IMR-90 (cell line): ENCODE measurements at regions not wholly inside any gene's neighbourhood (a gene's known extent, or its start where the extent isn't known, plus 50 kb on each side); places are given as distances from the start of the nearest gene placed in this dataset.
A peak's percentile ranks its signal among the peaks of the same experiment; 100 is the strongest.

ENCODE experiments used
- ATAC-seq: fragments of 200-7000 bp; cut with Tn5 transposase; 2 replicates; pipeline ENCODE4 v1.9.1; 2020; ENCODE audit warnings: low read depth, mild to moderate bottlenecking, moderate library complexity
- BruUV-seq: library from RNA; stranded (reverse); fragments of 400-500 nt; replicated peaks from 2 replicates; lab custom pipeline; 2021; lab: Mats Ljungman, UMichigan
- CTCF ChIA-PET: fragments of 300-600 bp; formaldehyde crosslinking; extraction: SDS; loops from one replicate; lab custom pipeline; 2021; ENCODE audit warnings: antibody characterized with exemption; lab: Yijun Ruan, JAX
- POLR2A ChIA-PET: fragments of 300-600 bp; sonication (Branson Sonifier 250); formaldehyde crosslinking; loops from one replicate; lab custom pipeline; 2022; ENCODE audit warnings: antibody characterized with exemption; ENCODE audit not compliant: unreplicated experiment; lab: Charles Lee
- DNase-seq: peaks from one replicate; pipeline ENCODE4 v3.0.0; 2013
- H2AFZ ChIP-seq: replicated peaks from 2 replicates; pipeline ENCODE3; 2013; ENCODE audit warnings: low read length, mild to moderate bottlenecking; ENCODE audit not compliant: poor library complexity
- H2AK5ac ChIP-seq: 2 replicates; pipeline ENCODE4 v1.6.1; 2013; ENCODE audit warnings: low read depth, low read length, inconsistent platforms
- H2AK9ac ChIP-seq: replicated peaks from 2 replicates; pipeline ENCODE3; 2013; ENCODE audit warnings: mild to moderate bottlenecking, low read depth, low read length, moderate library complexity; ENCODE audit not compliant: poor library complexity
- H2BK120ac ChIP-seq: 2 replicates; pipeline ENCODE4 v1.6.1; 2013; ENCODE audit warnings: low read depth, low read length, inconsistent platforms
- H2BK15ac ChIP-seq: 3 replicates; pipeline ENCODE4 v1.6.1; 2013; ENCODE audit warnings: low read depth, low read length, inconsistent platforms
- H2BK20ac ChIP-seq: 2 replicates; pipeline ENCODE4 v1.6.1; 2013; ENCODE audit warnings: low read depth, mild to moderate bottlenecking, inconsistent platforms, low read length, moderate library complexity
- H2BK5ac ChIP-seq: 2 replicates; pipeline ENCODE4 v1.6.1; 2013; ENCODE audit warnings: mild to moderate bottlenecking, low read depth, low read length, inconsistent platforms; ENCODE audit not compliant: poor library complexity, severe bottlenecking
- H3K14ac ChIP-seq: replicated peaks from 2 replicates; pipeline ENCODE4 v1.6.1; 2013; ENCODE audit warnings: low read depth, low read length, inconsistent platforms
- H3K18ac ChIP-seq: 2 replicates; pipeline ENCODE4 v1.6.1; 2013; ENCODE audit warnings: low read depth, low read length, control low read depth
- H3K23ac ChIP-seq: 2 replicates; pipeline ENCODE4 v1.6.1; 2013; ENCODE audit warnings: low read depth, low read length, inconsistent platforms
- H3K27ac ChIP-seq: 2 replicates; pipeline ENCODE4 v1.5.1; 2013; ENCODE audit warnings: mild to moderate bottlenecking, control low read depth, low read length; ENCODE audit not compliant: insufficient read depth
- H3K27me3 ChIP-seq: 2 replicates; pipeline ENCODE4 v1.6.1; 2013; ENCODE audit warnings: low read length; ENCODE audit not compliant: control insufficient read depth, insufficient read depth
- H3K36me3 ChIP-seq: 2 replicates; pipeline ENCODE4 v1.6.1; 2013; ENCODE audit warnings: low read length, mixed read lengths; ENCODE audit not compliant: control insufficient read depth, insufficient read depth
- H3K4ac ChIP-seq: 2 replicates; pipeline ENCODE4 v1.6.1; 2013; ENCODE audit warnings: low read depth, low read length, inconsistent platforms
- H3K4me1 ChIP-seq: 2 replicates; pipeline ENCODE4 v1.6.1; 2013; ENCODE audit warnings: low read length, mixed read lengths; ENCODE audit not compliant: control insufficient read depth, insufficient read depth
- H3K4me2 ChIP-seq: 2 replicates; pipeline ENCODE4 v1.6.1; 2013; ENCODE audit warnings: low read depth, mild to moderate bottlenecking, control low read depth, low read length, moderate library complexity
- H3K4me3 ChIP-seq: 2 replicates; pipeline ENCODE4 v1.5.1; 2013; ENCODE audit warnings: low read depth, mild to moderate bottlenecking, control low read depth, low read length, moderate library complexity; ENCODE audit not compliant: insufficient read depth
- H3K56ac ChIP-seq: 2 replicates; pipeline ENCODE4 v1.6.1; 2013; ENCODE audit warnings: low read length, inconsistent platforms; ENCODE audit not compliant: insufficient read depth; ENCODE audit errors: extremely low read depth
- H3K79me1 ChIP-seq, 2 experiments: 2 replicates each; pipeline ENCODE4 v1.6.1; 2013; ENCODE audit warnings: low read length in 2 of 2, inconsistent platforms in 1 of 2, low read depth in 1 of 2
- H3K9ac ChIP-seq: 2 replicates; pipeline ENCODE4 v1.6.1; 2013; ENCODE audit warnings: low read depth, low read length, control low read depth
- H3K9me1 ChIP-seq: 2 replicates; pipeline ENCODE4 v1.6.1; 2013; ENCODE audit warnings: low read length, inconsistent platforms; ENCODE audit not compliant: insufficient read depth
- H3K9me3 ChIP-seq: 2 replicates; pipeline ENCODE4 v1.6.1; 2013; ENCODE audit warnings: low read length; ENCODE audit not compliant: control insufficient read depth, insufficient read depth
- H4K20me1 ChIP-seq: 2 replicates; pipeline ENCODE4 v1.6.1; 2013; ENCODE audit warnings: low read length, inconsistent platforms; ENCODE audit not compliant: insufficient read depth
- H4K5ac ChIP-seq: 2 replicates; pipeline ENCODE4 v1.6.1; 2013; ENCODE audit warnings: mild to moderate bottlenecking, low read depth, low read length, control low read depth
- H4K8ac ChIP-seq, 2 experiments: 2 replicates each; pipeline ENCODE4 v1.6.1; 2013; ENCODE audit warnings: low read depth in 2 of 2, low read length in 2 of 2, control low read depth in 1 of 2, inconsistent platforms in 1 of 2
- H4K91ac ChIP-seq: 2 replicates; pipeline ENCODE4 v1.6.1; 2013; ENCODE audit warnings: low read depth, low read length, inconsistent platforms; ENCODE audit not compliant: insufficient read depth
- BHLHE40 ChIP-seq: fragments of 150-350 bp; IDR thresholded peaks from 2 replicates; pipeline ENCODE4 v1.6.1; 2016; ENCODE audit warnings: mild to moderate bottlenecking, low read depth, low read length
- CEBPB ChIP-seq: IDR thresholded peaks from 2 replicates; pipeline ENCODE4 v1.6.1; 2012; ENCODE audit warnings: low read depth, low read length, improper control_type of control experiment
- CHD1 ChIP-seq: IDR thresholded peaks from 2 replicates; pipeline ENCODE4 v1.6.1; 2012; ENCODE audit warnings: low read depth, low read length, improper control_type of control experiment
- CTCF ChIP-seq: conservative IDR thresholded peaks from 2 replicates; pipeline ENCODE4 v1.5.1; 2012; ENCODE audit warnings: mild to moderate bottlenecking, low read depth, low read length, improper control_type of control experiment
- ELK1 ChIP-seq: fragments of 150-350 bp; IDR thresholded peaks from 2 replicates; pipeline ENCODE4 v1.6.1; 2016; ENCODE audit warnings: low read depth, mild to moderate bottlenecking, low read length, moderate library complexity, borderline replicate concordance
- MAFK ChIP-seq: IDR thresholded peaks from 2 replicates; pipeline ENCODE4 v1.6.1; 2012; ENCODE audit warnings: low read depth, low read length, improper control_type of control experiment
- MAZ ChIP-seq: IDR thresholded peaks from 2 replicates; pipeline ENCODE4 v1.6.1; 2012; ENCODE audit warnings: low read depth, mild to moderate bottlenecking, low read length, improper control_type of control experiment, moderate library complexity, borderline replicate concordance
- MXI1 ChIP-seq: IDR thresholded peaks from 2 replicates; pipeline ENCODE4 v1.6.1; 2012; ENCODE audit warnings: low read depth, mild to moderate bottlenecking, low read length, moderate library complexity, borderline replicate concordance
- NFE2L2 ChIP-seq: fragments of 150-350 bp; IDR thresholded peaks from 2 replicates; pipeline ENCODE4 v1.6.1; 2016; ENCODE audit warnings: low read depth, mild to moderate bottlenecking, low read length
- POLR2A ChIP-seq: IDR thresholded peaks from 2 replicates; pipeline ENCODE4 v1.6.1; 2012; ENCODE audit warnings: mild to moderate bottlenecking, low read depth, low read length
- RAD21 ChIP-seq: IDR thresholded peaks from 2 replicates; pipeline ENCODE4 v1.6.1; 2012; ENCODE audit warnings: low read length, improper control_type of control experiment
- RCOR1 ChIP-seq: IDR thresholded peaks from 2 replicates; pipeline ENCODE4 v1.6.1; 2012; ENCODE audit warnings: mild to moderate bottlenecking, low read length, improper control_type of control experiment; ENCODE audit not compliant: insufficient replicate concordance
- RFX5 ChIP-seq: IDR thresholded peaks from 2 replicates; pipeline ENCODE4 v1.8.0; 2012; ENCODE audit warnings: low read depth, mild to moderate bottlenecking, low read length, moderate library complexity
- SMC3 ChIP-seq: fragments of 150-350 bp; IDR thresholded peaks from 2 replicates; pipeline ENCODE4 v1.6.1; 2016; ENCODE audit warnings: low read depth, mild to moderate bottlenecking, antibody characterized with exemption, low read length, moderate library complexity
- USF2 ChIP-seq: fragments of 150-350 bp; IDR thresholded peaks from 2 replicates; pipeline ENCODE4 v1.6.1; 2017; ENCODE audit warnings: mild to moderate bottlenecking, antibody characterized with exemption, low read length, low read depth
- WGBS, 2 experiments: methylation state at CpG; one replicate each; pipeline versions ENCODE4 v1.1.5 to v1.1.7; 2013; ENCODE audit warnings: missing lambda C conversion rate in 2 of 2; ENCODE audit not compliant: insufficient read length in 1 of 2; ENCODE audit errors: extremely low coverage in 2 of 2; 5-methylcytosine and 5-hydroxymethylcytosine counted together
- dilution Hi-C: fragments of 300-500 bp; cut with HindIII; formaldehyde crosslinking; loops from one replicate; pipeline ENCODE4 v1.14.3; 2018; ENCODE audit warnings: low sequenced_read_pairs; ENCODE audit not compliant: unreplicated experiment
- in situ Hi-C: fragments of 300-500 bp; cut with MboI; formaldehyde crosslinking; loops from 3 replicates; pipeline ENCODE4 v1.14.3; 2019; ENCODE audit warnings: low sequenced_read_pairs, inconsistent platforms, mixed read lengths
- intact Hi-C: fragments of 100-400 bp; cut with micrococcal nuclease; formaldehyde crosslinking; loops from 2 replicates; pipeline ENCODE4 v1.10.0; 2022

- 0 out of 2 replicates have a peak overlapping the region, but pooled peaks have one; percentile 6 for H3K14ac ChIP-seq
- no peaks in the 10 kb centered on the region for H3K79me1 ChIP-seq
- H2AK9ac ChIP-seq, result peak overlapping the region; percentile 48
- no peak for ATAC-seq
- peak overlapping the region; percentile 46; the same call in 1 of the 2 replicates for H2BK20ac ChIP-seq
- peaks cover 5% of the 10 kb centered on the region for H3K4me1 ChIP-seq
- H4K5ac ChIP-seq, result no peak overlapping the region
- no peak overlapping the region for H3K9ac ChIP-seq
- 0 out of 2 replicates have a peak overlapping the region, but pooled peaks have one; percentile 32 for H2BK120ac ChIP-seq
- H3K27ac ChIP-seq, result no peak overlapping the region
- H3K27me3 ChIP-seq, result no peaks in the 10 kb centered on the region
- H4K91ac ChIP-seq, result no peak overlapping the region
- WGBS, 2 experiments, result 95% methylated on average over 4 of the region's 15 CpGs; no CpG with 5 or more reads in 1 of the 2 experiments
- H3K9me1 ChIP-seq, result peaks cover 8% of the 10 kb centered on the region
- dilution Hi-C loops (no loop called here), in situ Hi-C loops (no loop called here), intact Hi-C loops (loop anchor here (2.0 to 10.0 kb wide), 5 partner anchors 38 to 319 kb away; no protein-coding TSS in a partner anchor)
- H3K4ac ChIP-seq, result no peak overlapping the region
- H3K9me3 ChIP-seq, result no peaks in the 10 kb centered on the region; the same call in none of the 2 replicates
- no peak overlapping the region for H2AFZ ChIP-seq
- ChIA-PET POLR2A (no interaction called here), CTCF (no interaction called here)
- H3K4me2 ChIP-seq, result no peak overlapping the region
- no peaks in the 10 kb centered on the region for H4K20me1 ChIP-seq
- TF ChIP-seq RFX5 (no peak), CEBPB (no peak), CTCF (peak; percentile 66), MAFK (no peak), MAZ (no peak), CHD1 (no peak), POLR2A (no peak), ELK1 (no peak), MXI1 (no peak), USF2 (no peak), RAD21 (peak; percentile 69), BHLHE40 (no peak), NFE2L2 (no peak), RCOR1 (no peak), SMC3 (peak; percentile 69)
- H4K8ac ChIP-seq, result no peak overlapping the region
- H2AK5ac ChIP-seq, result no peak overlapping the region
- H2BK5ac ChIP-seq, result no peak overlapping the region
- no peak overlapping the region for H3K18ac ChIP-seq
- no peak overlapping the region for H3K23ac ChIP-seq
- DNase-seq, result peak; percentile 36
- H3K4me3 ChIP-seq, result no peak overlapping the region
- H3K36me3 ChIP-seq, result no peaks in the 10 kb centered on the region
- no peak overlapping the region for H3K56ac ChIP-seq
- H2BK15ac ChIP-seq, result no peak overlapping the region
- BruUV-seq, result no TSS peak
These were observed 102.8 kb upstream of the DAP start for GRCh38 chr5:10863763-10864383.
